ENCODE measurements at regions not wholly inside any gene's neighbourhood (a gene's known extent, or its start where the extent isn't known, plus 50 kb on each side); places are given as distances from the start of the nearest gene placed in this dataset.

GRCh38 chr10:28382525-28383269 lies 79.8 kb upstream of the MPP7 start:
- TF ChIP-seq ZNF274 (IDR thresholded peaks at IDR 0.05; ENCODE audit: low read depth, low read length) (no peak), SUZ12 (IDR thresholded peaks at IDR 0.05; ENCODE audit: extremely low read depth, insufficient read depth, insufficient read length) (no peak), YY1 (IDR thresholded peaks at IDR 0.05; ENCODE audit: insufficient read depth, insufficient read length) (no peak)
